Small intestine (tissue), 7 donors: ENCODE measurements at regions not wholly inside any gene's neighbourhood (a gene's known extent, or its start where the extent isn't known, plus 50 kb on each side); places are given as distances from the start of the nearest gene placed in this dataset.

Experiments used
- DNase-seq, 2 donors: peaks; one replicate each; pipeline versions ENCODE4 v3.0.0 to v3.0.0-alpha.2; 2013
- FAIRE-seq: peaks from 2 replicates; lab custom pipeline; 2012; peaks lifted over from hg19 to GRCh38; lab: Jason Lieb, UNC
- H3K27ac ChIP-seq, 3 donors: one replicate each; pipeline ENCODE4 v1.5.1; 2013; ENCODE audit warnings: low read length in 2 of 3, mild to moderate bottlenecking in 2 of 3, control low read depth in 1 of 3, inconsistent platforms in 1 of 3, low read depth in 1 of 3, moderate library complexity in 1 of 3
- H3K27me3 ChIP-seq, 3 donors: one replicate each; pipeline ENCODE4 v1.6.1; 2013; ENCODE audit warnings: low read length in 3 of 3, inconsistent platforms in 1 of 3; ENCODE audit not compliant: control insufficient read depth in 3 of 3, insufficient read depth in 3 of 3
- H3K36me3 ChIP-seq, 3 donors: one replicate each; pipeline ENCODE4 v1.6.1; 2013; ENCODE audit warnings: low read length in 3 of 3, inconsistent platforms in 1 of 3, low read depth in 1 of 3, mild to moderate bottlenecking in 1 of 3, moderate library complexity in 1 of 3; ENCODE audit not compliant: control insufficient read depth in 3 of 3, insufficient read depth in 2 of 3
- H3K4me1 ChIP-seq, 3 donors: one replicate each; pipeline ENCODE4 v1.6.1; 2013; ENCODE audit warnings: low read length in 2 of 3, inconsistent platforms in 1 of 3, low read depth in 1 of 3, mild to moderate bottlenecking in 1 of 3, moderate library complexity in 1 of 3; ENCODE audit not compliant: control insufficient read depth in 3 of 3, insufficient read depth in 2 of 3
- H3K4me3 ChIP-seq, 3 donors: one replicate each; pipeline ENCODE4 v1.5.1; 2013; ENCODE audit warnings: low read length in 3 of 3, control low read depth in 1 of 3, inconsistent platforms in 1 of 3, low read depth in 1 of 3, mild to moderate bottlenecking in 1 of 3, moderate library complexity in 1 of 3
- H3K9me3 ChIP-seq, 2 donors: one replicate each; pipeline ENCODE4 v1.6.1; 2013; ENCODE audit warnings: low read depth in 1 of 2, low read length in 1 of 2; ENCODE audit not compliant: control insufficient read depth in 2 of 2, insufficient read depth in 1 of 2
- WGBS, 3 donors: extraction: QIAGEN DNeasy Blood & Tissue Kit; methylation state at CpG; one replicate each; pipeline ENCODE4 v1.1.7; 2013; 5-methylcytosine and 5-hydroxymethylcytosine counted together
- donor health status: healthy with polysubstance abuse.
- donor health status: control.
- donor health status: control.
- donor health status: Bipolar disorder and iron deficiency.
- donor health status: healthy.

DNA sequence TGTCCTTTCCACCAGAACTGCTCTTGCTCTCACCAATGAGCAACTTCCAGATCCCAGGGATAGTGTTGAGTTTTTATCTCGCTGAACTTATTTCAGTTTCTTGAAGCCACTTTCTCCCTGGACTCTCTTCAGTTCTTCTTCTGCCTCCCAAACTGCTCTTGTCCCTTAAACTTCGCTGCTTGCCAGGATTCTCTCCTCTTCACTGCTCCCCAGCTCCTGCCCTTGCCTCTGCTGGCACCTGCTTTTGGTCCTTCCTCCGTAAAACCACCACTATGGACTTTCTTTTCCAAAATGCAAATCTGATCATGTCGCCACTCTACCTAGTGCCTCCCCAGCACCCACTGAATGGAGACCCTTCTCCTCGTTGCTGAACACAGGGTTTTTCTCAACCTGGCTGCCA lies 92.8 kb upstream of the PALS2 start:
- Histone ChIP-seq H3K27me3 (no peaks in the 10 kb centered on the region), H3K36me3 (no peaks in the 10 kb centered on the region), H3K4me3 (no peak overlapping the region), H3K9me3 (no peaks in the 10 kb centered on the region), H3K4me1 (peaks cover 0 to 6% (median 0%) of the 10 kb centered on the region in 3 donors), H3K27ac (no peak overlapping the region)
- FAIRE-seq = no peak
- 73 to 78% (median 76%) methylated on average over 5 of the region's 5 CpGs for WGBS, 3 donors
- no peak for DNase-seq

DNA sequence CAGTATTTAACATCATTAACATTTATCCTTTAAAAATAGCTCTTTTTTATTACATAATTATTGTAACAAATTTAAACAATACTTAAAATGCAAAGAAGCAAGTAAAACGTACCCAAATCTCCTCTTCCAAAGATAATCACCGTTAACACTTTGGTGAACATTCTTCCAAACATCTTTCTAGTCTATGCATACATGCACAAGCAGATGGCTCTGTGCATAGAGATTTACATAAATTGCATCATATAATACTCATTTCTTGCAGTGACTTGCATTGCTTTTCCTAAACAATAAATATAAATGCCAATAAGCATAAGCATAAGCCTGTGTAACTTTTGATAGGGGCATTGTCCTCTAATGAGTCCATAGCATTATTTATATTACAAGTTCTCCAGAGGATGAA lies 89.4 kb upstream of the PALS2 start:
- 65 to 82% (median 72%) methylated on average over 2 of the region's 2 CpGs for WGBS, 3 donors

DNA sequence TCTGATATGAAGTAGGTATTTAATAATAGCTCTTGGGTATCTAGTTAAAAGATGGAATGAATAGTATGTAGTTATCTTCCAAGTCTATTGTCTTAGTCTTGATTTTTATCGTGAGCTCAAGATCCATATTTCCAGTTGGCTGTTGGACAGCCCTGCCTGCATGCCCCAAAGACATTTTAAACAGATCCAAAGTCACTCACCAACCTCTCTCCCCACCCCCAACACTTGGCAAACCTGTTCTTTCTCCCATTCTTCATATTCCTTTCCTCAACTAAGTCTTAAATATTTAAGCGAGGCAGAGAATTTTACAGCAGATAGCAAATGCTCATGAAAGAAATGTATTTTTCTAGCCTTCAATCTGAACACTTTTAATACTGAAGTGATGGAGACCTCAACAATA lies 80.7 kb upstream of the PALS2 start:
- FAIRE-seq = no peak
- H3K4me1 ChIP-seq = no peaks in the 10 kb centered on the region
- no peak overlapping the region for H3K4me3 ChIP-seq
- WGBS, 3 donors = 87 to 97% (median 92%) methylated on average over 2 of the region's 2 CpGs
- no peaks in the 10 kb centered on the region for H3K36me3 ChIP-seq
- peaks cover 0 to 6% (median 0%) of the 10 kb centered on the region in 3 donors for H3K27me3 ChIP-seq
- H3K9me3 ChIP-seq = peaks cover 0 to 14% of the 10 kb centered on the region in 2 donors
- no peak overlapping the region for H3K27ac ChIP-seq
- no peak for DNase-seq

More for the DNA sequence above, 89.4 kb upstream of the PALS2 start:
- H3K4me1 ChIP-seq = peaks cover 0 to under 1% (median 0%) of the 10 kb centered on the region in 3 donors
- H3K4me3 ChIP-seq = no peak overlapping the region
- no peaks in the 10 kb centered on the region for H3K27me3 ChIP-seq
- no peaks in the 10 kb centered on the region for H3K9me3 ChIP-seq
- no peak for DNase-seq
- H3K27ac ChIP-seq = no peak overlapping the region
- no peaks in the 10 kb centered on the region for H3K36me3 ChIP-seq
- FAIRE-seq = no peak

DNA sequence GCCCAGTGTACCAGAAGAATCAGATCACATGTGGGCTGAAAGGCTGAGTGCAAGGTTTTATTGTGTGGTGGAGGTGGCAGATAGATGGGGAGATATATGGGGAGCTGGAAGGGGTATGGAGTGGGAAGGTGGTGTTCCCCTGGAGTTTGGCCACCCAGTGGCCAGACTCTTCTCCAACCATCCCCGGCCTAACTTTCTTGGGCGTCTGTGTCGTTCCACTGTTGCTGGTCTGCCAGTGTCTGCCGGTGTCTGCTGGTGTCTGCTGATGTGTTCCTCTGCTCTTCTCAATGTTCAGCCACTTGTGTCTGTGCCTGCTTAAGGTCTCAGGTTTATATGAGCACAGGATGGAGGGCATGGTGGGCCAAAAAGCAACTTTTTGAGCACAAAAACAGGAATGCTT lies 78.4 kb upstream of the PALS2 start:
- no peak overlapping the region for H3K27ac ChIP-seq
- WGBS, 3 donors = 91 to 100% (median 99%) methylated on average over 4 of the region's 4 CpGs
- H3K9me3 ChIP-seq = peaks cover 0 to 14% of the 10 kb centered on the region in 2 donors
- no peak overlapping the region for H3K4me3 ChIP-seq
- H3K36me3 ChIP-seq = no peaks in the 10 kb centered on the region
- no peaks in the 10 kb centered on the region for H3K4me1 ChIP-seq
- DNase-seq (no peak), FAIRE-seq (no peak)
- H3K27me3 ChIP-seq = peaks cover 0 to 6% (median 2%) of the 10 kb centered on the region in 3 donors

DNA sequence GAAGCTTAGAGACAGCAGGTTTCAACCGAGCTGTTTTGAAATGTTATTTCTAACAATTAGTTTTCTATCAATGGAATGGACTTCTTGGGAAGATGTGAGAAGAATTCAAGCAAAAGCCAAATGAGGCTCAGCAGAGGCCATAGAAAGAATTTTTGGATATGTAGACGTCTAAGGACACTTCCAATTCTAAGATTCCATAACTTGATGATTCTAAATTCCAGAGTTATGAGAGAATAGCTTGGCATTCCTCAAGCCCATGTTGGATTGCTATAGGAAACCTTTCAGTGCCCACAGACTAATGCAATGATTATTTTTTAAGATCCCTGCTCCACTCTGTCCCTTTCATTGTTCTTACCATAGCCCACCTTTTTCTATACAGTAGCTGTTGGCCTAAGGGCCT lies 77.2 kb upstream of the PALS2 start:
- Histone ChIP-seq H3K36me3 (no peaks in the 10 kb centered on the region), H3K4me1 (no peaks in the 10 kb centered on the region), H3K9me3 (peaks cover 0 to 14% of the 10 kb centered on the region in 2 donors), H3K27me3 (peaks cover 0 to 6% (median 5%) of the 10 kb centered on the region in 3 donors), H3K4me3 (no peak overlapping the region), H3K27ac (no peak overlapping the region)
- whole genome bisulfite sequencing, 3 donors = 78 to 86% (median 84%) methylated on average over 2 of the region's 2 CpGs
- FAIRE-seq (no peak), DNase-seq (no peak)

DNA sequence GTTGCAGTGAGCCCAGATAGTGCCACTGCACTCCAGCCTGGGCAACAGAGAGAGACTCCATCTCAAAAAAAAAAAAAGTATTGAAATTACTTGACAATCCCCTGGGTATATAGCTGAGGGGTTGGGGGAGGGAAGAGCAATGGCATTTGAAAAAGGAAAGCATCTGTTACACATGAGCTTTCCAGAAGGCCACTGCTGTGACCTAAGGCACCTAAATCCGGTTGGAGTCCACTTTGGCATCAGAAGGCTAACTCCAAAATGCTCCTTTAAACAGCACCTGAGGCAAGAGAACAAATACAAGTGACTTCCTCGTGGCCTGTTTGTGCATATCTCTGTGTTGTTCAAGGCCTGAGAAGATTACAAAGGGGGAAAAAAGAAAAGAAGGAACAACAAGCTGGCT lies 74.8 kb upstream of the PALS2 start:
- Histone ChIP-seq H3K4me3 (no peak overlapping the region), H3K27me3 (peaks cover 0 to 6% (median 6%) of the 10 kb centered on the region in 3 donors), H3K4me1 (no peaks in the 10 kb centered on the region), H3K27ac (no peak overlapping the region), H3K36me3 (no peaks in the 10 kb centered on the region), H3K9me3 (peaks cover 0 to 14% of the 10 kb centered on the region in 2 donors)
- FAIRE-seq (no peak), DNase-seq (no peak)
- 30 to 54% (median 37%) methylated on average over 2 of the region's 2 CpGs for WGBS, 3 donors

GRCh38 chr7:24499871-24500270 lies 73.4 kb upstream of the PALS2 start:
- DNase-seq (no peak), FAIRE-seq (no peak)
- peaks cover 0 to 4% of the 10 kb centered on the region in 2 donors for H3K9me3 ChIP-seq
- 54 to 63% (median 61%) methylated on average over 2 of the region's 2 CpGs for WGBS, 3 donors
- no peaks in the 10 kb centered on the region for H3K4me1 ChIP-seq
- no peak overlapping the region for H3K27ac ChIP-seq
- H3K4me3 ChIP-seq = no peak overlapping the region
- no peaks in the 10 kb centered on the region for H3K36me3 ChIP-seq
- peaks cover 0 to 6% (median under 1%) of the 10 kb centered on the region in 3 donors for H3K27me3 ChIP-seq

DNA sequence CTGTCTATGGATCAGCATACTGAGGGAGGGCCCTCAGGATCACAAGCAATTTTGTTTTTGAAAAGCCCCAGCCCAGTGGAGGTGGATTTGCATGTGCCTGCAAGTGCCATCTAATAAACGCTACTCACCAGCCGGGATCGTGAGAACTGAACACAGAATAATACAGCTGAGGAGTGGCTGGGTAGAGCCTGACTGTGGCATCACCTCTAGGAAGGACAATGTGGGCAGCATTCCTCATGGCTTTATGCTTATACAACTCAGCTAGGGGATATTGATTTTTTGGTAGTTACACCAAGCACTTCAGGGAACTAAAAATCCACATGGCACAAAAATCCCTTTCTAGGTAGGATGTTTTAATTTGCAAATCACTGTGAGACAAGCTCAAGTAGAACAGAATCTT lies 72.7 kb upstream of the PALS2 start:
- 86 to 88% (median 87%) methylated on average over 3 of the region's 3 CpGs for WGBS, 3 donors
- no peaks in the 10 kb centered on the region for H3K36me3 ChIP-seq
- FAIRE-seq = no peak
- H3K27me3 ChIP-seq = peaks cover 0 to 6% (median 0%) of the 10 kb centered on the region in 3 donors
- DNase-seq = no peak
- H3K9me3 ChIP-seq = no peaks in the 10 kb centered on the region
- no peaks in the 10 kb centered on the region for H3K4me1 ChIP-seq
- H3K27ac ChIP-seq = no peak overlapping the region
- H3K4me3 ChIP-seq = no peak overlapping the region

- Histone ChIP-seq H3K27me3 (peaks cover 0 to 6% (median 0%) of the 10 kb centered on the region in 3 donors), H3K27ac (no peak overlapping the region), H3K4me3 (no peak overlapping the region), H3K36me3 (no peaks in the 10 kb centered on the region), H3K9me3 (no peaks in the 10 kb centered on the region), H3K4me1 (no peaks in the 10 kb centered on the region)
- WGBS, 3 donors = 63 to 81% (median 79%) methylated on average over 7 of the region's 7 CpGs
- DNase-seq = no peak
- FAIRE-seq = no peak
Observed at GRCh38 chr7:24501009-24501408, 72.2 kb upstream of the PALS2 start.
